ENCODE measurements at regions not wholly inside any gene's neighbourhood (a gene's known extent, or its start where the extent isn't known, plus 50 kb on each side); places are given as distances from the start of the nearest gene placed in this dataset.

DNA sequence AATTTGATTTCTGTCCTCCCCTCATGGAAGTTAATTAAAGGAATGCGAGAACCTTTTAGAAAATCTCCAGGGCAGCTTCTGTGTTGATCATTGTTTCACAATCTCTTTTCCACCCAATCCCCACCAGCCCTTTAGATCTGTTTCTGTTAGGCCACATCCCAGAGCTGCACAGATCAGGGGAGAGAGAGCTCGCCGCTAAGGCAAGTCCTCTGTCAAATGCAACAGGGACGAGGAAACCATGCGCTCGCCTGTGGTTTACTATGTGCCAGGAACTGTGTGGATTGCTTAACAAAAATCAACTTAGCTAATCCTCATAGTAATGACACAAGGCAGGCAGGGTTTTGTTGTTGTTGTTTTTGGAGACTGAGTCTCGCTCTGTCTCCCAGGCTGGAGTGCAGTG lies 115.4 kb downstream of the SALL1 start:
- DNase-seq, result no peak

DNA sequence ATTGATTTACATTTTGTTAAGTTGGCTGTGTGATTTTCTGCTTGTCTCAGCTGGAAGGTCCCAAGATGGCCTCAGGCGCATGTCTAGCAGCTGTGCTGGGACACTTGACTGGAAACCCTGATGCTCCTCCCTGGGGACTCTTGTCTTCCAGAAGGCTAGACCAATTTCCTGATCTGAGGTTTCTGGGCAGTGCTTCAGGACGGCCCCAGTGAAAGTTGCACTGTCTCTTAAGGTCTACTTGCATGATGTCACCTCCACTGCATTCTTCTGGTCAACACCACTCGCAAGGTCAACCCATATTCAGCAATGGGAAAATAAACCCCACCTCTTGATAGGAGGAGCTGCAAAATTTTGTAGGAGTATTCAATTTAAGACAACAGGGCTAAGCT lies 116.0 kb downstream of the SALL1 start:
- DNase-seq, result no peak

DNA sequence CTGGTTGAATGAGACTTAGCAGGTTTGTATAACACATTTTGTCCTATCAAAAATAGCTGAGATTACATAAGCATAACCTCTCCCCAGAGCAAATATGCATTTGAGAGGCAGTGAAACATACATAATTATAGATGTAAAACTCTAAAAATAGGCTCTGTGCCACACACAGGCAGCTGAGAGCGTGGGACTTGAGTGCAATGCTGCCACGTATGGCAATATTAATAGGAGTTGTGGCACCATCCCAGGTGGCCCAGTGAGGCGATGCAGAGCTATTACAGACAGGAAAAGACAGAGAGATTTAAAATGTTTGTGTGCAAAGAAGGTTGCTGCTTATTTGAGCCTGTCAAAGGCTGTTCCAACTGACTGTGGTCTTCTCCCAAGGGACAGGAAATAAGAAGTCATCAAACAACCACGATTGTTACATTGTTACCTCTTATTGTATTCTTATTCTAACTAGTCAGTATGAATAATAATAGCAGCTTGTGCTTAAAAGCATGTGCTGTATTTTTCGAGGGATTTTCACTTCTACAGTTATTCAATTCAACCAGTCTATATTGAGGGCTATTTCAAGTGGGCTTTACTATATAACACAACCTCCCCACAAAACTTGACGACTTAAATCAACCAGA lies 116.5 kb downstream of the SALL1 start:
- DNase-seq, result peak in 29 of 58 donors; percentile 3 to 70 (median 27)

DNA sequence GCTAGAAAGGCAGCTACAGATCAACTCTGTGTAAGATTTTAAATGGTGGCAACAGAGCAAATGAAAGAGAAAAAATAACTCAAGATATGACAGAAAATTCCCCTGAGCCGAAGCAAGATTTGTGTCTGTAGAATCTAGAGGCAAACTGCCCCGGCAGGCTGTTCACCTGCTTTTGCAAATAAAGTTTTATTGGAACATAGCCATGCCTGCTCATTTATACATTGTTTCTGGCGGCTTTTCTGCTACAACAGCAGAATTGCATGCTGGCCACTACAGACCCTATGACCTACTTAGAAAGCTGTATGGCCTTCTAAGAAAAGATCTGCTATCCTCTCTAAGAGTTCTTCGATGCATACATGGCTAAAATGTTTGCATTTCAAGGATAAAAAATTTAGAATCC lies 119.5 kb downstream of the SALL1 start:
- DNase-seq, result no peak

DNA sequence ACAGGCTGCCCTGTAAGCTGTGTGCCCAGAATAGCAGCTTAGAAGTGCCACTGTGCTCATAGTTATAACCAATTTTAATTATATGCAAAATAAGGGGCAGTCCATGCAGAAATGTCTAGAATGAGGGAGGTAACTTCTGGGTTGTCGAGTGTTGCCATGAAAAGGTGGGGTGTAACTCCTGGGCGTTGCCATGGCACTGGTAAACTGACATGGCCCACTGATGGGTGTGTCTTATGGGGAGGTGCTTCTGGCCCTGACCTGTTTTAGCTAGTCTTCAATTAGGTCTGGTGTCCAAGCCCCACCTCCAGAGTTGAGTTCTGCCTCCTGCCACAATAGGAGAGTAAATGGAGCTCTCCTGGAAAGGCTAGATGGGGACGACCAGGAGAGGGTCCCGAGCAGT lies 120.6 kb downstream of the SALL1 start:
- no peak for DNase-seq

DNA sequence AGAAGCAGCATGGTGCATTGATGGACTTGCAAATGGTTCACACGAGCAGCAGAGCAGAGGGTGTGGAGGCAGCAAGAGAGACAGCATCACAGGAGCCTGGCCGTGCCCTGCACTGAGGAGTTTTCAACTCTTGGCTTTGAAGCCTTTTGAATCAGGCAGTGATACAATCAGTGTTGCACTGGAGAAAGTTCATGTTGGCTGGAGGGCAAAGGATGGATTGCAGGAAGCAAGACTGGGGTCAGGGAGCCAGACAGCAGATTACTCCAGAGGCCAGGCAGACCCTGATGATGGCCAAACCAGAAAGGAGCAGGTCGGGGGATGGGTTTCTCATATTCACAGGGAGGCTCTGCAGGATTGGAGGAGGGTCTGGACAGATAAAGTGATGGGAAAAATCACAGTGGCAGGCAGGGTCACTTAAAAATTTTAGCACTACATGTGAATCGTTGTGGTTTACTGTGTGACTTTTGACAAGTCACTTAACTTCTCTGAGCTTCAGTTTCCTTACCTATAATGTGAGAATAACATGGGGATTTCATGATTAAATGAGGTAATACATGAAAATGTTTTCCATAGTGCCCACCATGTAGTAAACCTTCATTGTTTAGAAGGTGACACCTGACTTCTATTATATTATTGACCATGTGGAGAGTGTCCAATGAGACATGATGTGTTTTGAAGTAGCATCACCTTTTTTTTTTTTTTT lies 125.3 kb downstream of the SALL1 start:
- no peak for DNase-seq

DNA sequence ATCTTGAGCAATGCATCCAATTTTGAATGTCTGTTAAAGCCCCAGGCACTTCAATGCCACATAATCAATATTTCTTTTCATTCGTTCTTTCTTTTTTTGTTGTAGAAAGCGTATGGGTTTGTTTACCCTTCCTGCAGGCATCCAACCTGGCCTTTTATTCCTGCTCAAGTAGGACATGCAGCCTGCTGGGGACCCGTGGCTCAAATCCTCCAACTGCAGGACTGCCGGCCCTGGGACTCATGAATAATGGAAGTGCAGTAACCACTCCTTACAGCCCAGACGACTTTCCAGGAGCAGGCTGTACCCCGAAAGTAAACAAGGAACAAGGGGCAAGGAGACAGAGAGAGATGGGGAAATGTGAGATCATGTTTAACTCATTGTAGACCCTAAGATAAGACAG lies 126.4 kb downstream of the SALL1 start:
- peak in 6 of 58 donors; percentile 2 to 14 (median 4) for DNase-seq

DNA sequence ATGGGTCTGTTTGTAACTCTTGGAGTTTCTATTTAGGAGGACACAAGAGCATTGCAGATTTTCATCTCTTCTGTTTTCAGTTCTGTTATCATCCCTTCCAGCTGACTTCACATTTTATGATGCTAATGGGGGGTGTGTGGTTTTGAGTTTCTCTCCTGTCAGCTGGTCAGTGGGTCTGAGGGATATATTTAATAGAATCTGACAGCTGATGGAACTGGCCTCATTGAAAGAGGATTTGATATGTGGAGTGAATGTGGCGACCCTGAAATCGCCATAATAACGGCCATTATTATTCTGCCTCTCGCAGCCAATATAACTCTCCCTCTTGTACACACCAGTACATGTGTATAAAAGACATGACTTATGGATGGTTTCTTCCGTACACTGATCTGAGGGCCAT lies 128.1 kb downstream of the SALL1 start:
- no peak for DNase-seq

DNA sequence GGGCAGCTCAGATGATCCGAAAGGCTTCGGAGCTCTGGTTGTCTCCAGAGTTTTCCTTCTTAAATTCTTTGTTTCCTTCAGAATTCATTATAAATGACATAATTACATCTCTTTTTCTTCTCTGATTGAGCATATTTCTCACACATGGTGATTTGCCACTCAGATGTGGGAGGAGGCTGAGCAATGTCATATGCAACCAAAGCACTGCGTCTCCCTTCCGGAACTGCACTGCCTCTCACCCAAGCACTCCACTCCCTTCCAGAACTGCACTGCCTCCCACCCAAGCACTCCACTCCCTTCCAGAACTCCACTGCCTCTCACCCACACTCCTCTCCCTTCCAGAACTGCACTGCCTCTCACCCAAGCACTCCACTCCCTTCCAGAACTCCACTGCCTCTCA lies 131.5 kb downstream of the SALL1 start:
- no peak for DNase-seq

DNA sequence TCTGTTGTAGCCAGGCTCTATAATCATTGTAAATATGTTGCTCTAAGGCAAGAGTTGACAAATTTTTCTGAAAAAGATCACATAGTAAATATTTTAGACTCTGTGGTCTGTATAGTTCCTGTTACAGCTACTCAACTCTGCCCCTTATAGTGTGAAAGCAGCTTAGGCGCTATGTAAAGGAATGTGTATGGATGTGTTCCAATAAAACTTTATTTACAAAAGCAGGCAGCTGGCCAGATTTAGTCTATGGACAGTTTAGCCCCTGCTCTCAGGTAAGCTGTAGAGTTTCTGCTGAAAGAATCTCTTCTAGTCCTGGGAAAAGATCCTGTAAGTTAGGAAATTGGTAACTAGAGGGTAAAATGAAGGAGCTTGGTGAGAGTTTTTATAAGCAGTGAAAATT lies 133.1 kb downstream of the SALL1 start:
- no peak for DNase-seq

DNA sequence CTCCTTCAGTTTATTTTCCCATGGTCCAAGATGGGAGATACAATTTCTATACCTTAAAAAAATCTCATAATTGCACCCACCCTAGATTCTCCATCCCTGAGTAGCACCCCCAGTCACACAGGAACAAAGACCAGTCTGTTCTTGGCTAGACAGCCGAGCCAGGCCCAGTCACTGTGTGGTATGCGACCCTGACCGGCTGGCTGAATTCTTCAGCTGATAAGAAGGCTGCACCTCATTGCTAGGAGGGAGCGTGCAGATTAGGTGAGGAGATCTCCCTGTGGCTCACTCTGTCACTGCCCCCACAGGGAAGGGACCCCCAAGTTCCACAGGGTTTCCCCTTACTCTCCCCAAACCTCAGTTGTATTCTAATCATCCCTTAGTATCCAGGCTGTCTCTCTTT lies 138.7 kb downstream of the SALL1 start:
- DNase-seq, result no peak

DNA sequence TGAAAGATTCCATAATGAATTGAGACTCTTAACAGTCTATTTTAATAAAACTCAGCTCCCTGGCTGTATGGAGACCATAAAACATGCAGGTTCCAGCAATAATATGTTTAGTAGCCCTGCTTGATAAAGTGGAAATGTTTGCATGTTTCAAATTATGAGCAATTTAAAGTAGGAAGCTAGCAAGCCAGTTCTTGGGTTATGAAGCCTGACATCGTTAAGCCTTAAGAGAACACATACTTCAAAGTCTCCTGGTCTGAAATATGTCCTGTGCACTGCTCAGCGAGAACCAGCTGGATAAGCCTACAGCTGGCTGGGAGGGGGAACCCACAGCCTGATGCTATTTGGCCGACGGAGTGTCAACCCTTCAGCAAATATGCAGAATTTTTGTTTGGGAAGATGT lies 140.3 kb downstream of the SALL1 start:
- no peak for DNase-seq

DNA sequence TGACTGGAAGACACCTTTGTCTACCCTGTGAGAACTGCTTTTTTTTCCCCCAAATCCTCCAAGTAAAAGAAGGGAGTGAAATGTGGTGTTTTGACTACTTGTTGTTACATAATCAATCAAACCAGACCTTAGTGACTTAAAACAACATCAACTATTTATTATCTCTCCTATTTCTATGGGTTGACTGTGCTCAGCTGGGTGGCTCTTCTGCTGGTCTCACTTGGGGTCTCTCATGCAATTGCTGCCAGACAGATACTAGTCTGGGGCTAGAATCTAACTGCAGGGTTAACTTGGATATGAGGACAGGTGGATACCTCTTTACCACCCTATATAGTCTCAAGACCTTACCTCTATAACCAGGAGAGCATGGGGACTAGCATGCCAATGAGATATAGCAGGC lies 141.3 kb downstream of the SALL1 start:
- DNase-seq, result no peak

DNA sequence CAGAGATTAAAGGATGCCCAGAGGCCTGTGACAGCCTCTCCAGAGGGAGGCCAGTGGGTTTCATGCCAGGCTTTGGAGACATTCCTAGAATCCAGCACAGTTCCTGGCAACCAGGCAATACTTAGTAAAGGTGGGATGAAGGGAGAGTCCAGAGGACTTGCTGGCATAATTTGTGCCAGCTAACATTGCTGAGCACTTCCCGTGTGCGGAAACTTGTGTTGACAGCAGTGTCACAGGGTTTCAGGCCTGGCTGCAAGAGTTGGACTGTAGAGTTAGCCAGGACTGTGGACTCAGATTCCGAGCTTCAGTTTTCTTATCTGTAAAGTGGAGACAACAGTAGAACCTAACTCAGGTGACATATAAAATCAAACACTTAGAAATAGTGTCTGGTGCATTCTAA lies 141.7 kb downstream of the SALL1 start:
- no peak for DNase-seq

DNA sequence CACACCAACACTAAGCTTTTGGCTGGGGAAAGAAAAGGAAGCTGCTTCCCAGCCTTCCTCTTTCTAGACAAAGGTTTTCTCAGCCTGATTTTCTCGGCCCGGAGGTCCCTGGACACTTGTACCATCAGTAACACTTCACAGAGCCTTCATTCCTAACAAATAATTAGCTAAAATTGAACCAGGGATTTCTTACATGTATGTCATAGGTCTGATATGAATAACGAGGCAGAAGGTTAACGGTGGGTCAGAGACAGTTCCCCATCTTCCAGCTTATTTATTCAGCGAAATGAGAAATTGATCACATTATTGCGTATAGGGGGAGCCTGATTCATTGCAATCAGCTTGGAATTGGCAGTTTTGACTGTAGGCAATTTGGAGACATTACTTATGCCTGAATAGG lies 142.5 kb downstream of the SALL1 start:
- DNase-seq, result no peak

DNA sequence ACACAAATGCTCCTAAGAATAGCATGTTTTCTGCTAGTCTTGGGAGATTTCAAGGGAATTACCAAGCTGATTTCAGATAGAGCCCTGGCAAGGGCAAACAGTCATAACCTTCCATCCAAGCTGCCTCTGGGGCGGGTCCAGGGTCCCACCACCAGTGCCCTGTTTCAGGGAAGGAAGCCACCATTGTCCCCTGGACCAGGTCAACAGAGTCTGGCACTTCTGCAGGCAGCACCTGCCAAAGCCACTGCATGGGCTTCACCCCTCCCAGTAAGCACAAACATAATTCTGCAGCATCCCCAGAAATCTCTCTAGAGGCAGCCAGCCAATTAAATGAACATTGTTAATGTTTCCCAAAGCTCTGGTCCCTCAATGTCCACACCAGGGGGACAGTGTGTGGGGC lies 143.0 kb downstream of the SALL1 start:
- no peak for DNase-seq

DNA sequence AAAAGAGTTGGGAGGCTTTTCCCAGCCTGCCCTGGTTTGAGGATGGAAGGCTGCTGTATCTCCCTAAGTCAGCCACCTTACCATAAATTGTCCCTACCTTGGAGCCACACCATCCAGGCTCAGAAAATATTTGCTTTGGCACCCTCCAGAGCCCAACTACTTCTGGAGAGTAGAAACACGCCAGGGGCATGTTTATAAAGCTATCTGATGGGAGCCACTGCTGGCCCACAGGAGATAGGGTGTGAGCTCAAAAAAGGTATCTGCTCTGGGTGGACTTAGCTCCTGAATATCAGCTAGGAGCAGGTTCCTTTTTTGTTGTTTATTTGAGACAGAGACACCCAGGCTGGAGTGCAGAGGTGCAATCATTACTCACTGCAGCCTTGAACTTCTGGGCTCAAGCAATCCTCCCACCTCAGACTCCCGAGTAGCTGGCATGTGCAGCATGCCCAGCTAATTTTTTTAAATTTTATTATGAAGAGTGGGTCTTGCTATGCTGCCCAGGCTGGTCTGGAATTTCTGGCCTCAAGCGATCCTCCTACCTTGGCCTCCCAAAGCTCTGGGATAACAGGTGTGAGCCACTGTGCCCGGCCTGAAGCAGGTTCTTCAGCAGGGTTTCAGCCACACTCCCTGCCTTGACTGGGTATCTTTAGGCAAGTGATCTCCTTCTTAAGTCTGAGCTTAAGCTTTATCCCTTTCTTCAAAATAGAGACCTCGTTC lies 147.1 kb downstream of the SALL1 start:
- no peak for DNase-seq

DNA sequence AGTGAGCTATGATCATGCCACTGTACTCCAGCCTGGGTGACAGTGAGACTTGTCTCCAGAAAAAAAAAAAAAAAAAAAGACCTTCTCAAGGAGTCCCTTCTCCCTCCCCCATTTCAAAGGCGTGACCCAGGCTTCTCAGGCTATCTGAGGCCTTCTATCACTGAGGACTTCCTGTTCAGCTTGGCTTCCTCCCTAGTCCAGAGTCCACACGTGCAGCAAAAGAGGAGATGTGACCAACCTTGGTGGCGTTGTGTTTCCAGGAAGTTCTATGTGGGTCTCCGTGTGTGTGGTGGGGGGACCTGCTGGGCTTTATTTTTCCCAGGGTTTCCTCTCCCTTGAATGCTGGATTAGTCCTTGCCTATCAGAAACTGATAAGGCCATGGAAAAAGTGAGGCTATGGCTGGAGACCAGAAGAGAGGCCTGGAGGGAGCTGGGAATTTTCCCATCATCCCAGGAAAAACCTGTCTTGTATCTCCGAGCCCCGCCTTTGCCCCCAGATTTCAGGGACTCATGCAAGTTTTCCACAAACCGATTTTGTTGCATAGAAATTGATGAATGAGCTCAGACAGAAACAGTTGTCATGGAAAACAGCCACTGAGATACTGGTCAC lies 148.1 kb downstream of the SALL1 start:
- no peak for DNase-seq

DNA sequence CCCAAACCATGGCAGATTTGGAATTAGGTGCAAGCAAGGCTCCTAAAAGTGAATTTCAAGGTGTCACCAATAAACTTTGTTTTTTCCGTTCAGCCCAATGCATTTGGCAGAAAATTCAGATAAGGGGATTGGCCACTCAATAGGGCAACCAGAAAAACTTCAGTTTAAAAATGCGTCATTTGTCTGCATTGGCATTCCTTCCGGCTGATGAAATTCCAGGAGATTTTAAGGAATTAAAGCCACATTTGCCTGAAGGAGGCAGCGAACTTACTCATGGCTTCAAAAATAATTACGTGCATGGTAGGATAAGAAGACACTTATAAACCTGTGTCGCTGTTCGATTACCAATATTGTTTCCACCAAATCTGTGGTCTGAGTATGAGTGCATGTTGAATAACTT lies 151.9 kb downstream of the SALL1 start:
- no peak for DNase-seq

DNA sequence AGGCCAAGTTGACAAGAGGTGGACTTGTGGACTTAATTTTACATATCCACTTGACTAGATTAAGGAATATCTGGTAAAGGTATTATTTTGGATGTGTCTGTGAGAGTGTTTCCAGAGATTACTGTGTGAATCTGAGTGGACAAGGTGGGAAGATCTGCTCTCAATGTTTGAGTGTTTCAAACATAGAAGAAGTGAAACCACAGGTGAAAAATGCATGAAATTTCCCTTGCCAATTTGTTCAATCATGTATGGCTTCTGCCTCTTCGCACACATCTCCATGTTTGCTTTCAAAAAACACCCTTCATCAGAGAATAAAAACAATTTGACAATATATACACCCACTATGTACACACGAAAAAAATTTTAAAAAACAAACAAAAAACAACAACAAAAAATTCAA lies 152.7 kb downstream of the SALL1 start:
- DNase-seq, result no peak

DNA sequence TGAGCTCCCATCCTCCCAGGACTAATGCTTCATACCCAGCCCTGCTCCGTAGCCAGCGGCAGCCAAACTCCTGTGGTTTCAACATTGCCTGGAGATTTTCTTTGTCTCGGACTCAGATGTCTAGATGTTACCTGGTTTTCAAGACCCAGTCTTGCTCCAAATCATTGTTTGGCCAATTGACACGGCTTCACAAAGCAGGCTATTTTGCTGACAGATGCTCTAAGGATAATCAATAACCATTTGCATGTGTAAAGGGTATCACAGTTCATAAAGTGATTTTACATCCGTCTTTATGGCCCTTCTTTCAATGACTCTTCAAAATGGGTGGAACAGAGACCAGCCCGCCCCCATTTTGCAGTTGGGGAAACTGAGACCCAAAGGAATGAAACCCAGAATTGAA lies 153.4 kb downstream of the SALL1 start:
- no peak for DNase-seq

DNA sequence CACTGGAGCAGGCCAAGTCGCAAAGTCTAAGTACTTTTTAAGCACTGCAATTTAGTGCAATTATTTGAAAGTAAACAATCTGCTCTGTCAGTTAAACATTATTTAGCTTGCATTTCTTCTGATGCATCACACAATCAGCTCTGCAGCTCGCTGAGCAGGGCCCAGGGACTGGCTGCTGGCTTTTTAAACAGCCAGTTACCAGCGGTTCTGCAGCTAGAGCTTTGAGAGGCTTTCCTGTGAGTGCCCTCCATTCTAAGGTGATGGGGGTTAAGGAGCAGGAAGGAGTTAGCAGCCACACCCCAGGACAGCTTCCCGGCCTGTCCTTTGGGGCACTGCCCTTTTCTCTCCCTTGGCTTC lies 154.3 kb downstream of the SALL1 start:
- no peak for DNase-seq
